ENCODE measurements at regions not wholly inside any gene's neighbourhood (a gene's known extent, or its start where the extent isn't known, plus 50 kb on each side); places are given as distances from the start of the nearest gene placed in this dataset.

DNA sequence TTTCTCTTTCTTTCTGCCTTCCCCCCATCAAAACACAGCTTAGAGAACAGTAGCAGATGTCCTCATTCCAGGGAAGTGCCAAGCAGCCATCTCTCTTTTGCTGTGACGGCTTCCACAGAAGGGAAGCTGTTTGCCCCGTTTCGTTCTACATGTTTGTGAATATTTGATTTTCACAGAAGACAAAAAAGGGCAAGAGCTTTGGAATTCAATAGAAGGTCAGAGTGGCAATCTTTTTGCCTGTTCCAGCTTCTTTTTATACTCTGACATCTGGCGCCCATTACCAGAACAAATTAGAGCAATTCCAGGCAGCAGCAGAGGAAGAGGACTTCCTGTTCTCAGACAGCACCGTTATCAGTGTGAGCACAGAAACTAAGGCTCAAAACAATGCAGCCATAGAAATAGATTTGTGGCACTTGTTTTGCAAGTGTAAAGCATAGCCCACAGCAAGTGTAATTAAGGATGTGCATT lies 79.0 kb upstream of the CDH19 start:
- Histone ChIP-seq H3K79me2 (ENCODE audit: control insufficient read depth in 1 of 2, insufficient read depth in 2 of 2, low read length in 2 of 2) (no peaks in the 10 kb centered on the region), H3K14ac (ENCODE audit: insufficient read length) (no peak overlapping the region), H2BK15ac (ENCODE audit: low read length) (no peak overlapping the region), H3K4me2 (ENCODE audit: insufficient read depth in 1 of 2, low read depth in 2 of 2, low read length in 2 of 2) (no peak overlapping the region; a peak in 2 of 4 replicates), H3K18ac (ENCODE audit: extremely low read depth, low read length) (no peak overlapping the region), H2BK20ac (ENCODE audit: low read length) (no peak overlapping the region), H3K36me3 (ENCODE audit: control insufficient read depth in 2 of 4, insufficient read depth in 4 of 4, low read length in 3 of 4) (peaks cover 0 to 11% (median 0%) of the 10 kb centered on the region in 4 experiments; a peak in 2 of 8 replicates), H3K23me2 (ENCODE audit: low read depth, low read length) (no peaks in the 10 kb centered on the region), H2AK5ac (ENCODE audit: low read depth, low read length) (no peak overlapping the region), H2BK120ac (replicated peaks; ENCODE audit: low read depth, low read length) (no peak overlapping the region), H3K9ac (replicated peaks in 1 of 4; ENCODE audit: extremely low read depth in 1 of 4, low read depth in 3 of 4, low read length in 3 of 4) (no peak overlapping the region), H3K4me3 (ENCODE audit: extremely low read depth in 1 of 4, insufficient read depth in 2 of 4, low read depth in 3 of 4, low read length in 4 of 4) (no peak overlapping the region), H3K79me1 (ENCODE audit: low read depth, low read length) (no peaks in the 10 kb centered on the region), H3K23ac (ENCODE audit: insufficient read length) (no peak overlapping the region), H2BK12ac (ENCODE audit: low read depth, low read length) (no peak overlapping the region), H2BK5ac (ENCODE audit: low read depth, low read length) (no peak overlapping the region), H4K5ac (ENCODE audit: insufficient read length, low read depth, low read length) (no peak overlapping the region), H4K20me1 (replicated peaks in 1 of 2; ENCODE audit: control insufficient read depth in 1 of 2, insufficient read depth in 2 of 2, low read length in 2 of 2) (no peaks in the 10 kb centered on the region), H2AFZ (ENCODE audit: low read length) (peak overlapping the region; percentile 76), H4K8ac (ENCODE audit: extremely low read depth, insufficient read depth, low read length) (no peak overlapping the region), H4K91ac (replicated peaks; ENCODE audit: insufficient read length, low read length) (no peak overlapping the region), H3K4ac (replicated peaks; ENCODE audit: insufficient read length, low read depth, low read length) (no peak overlapping the region), H3K4me1 (replicated peaks in 1 of 4; ENCODE audit: control insufficient read depth in 3 of 4, insufficient read depth in 4 of 4, low read length in 3 of 4) (peaks cover 0 to 5% (median 2%) of the 10 kb centered on the region in 4 experiments; a peak in 3 of 7 replicates), H3K9me3 (ENCODE audit: insufficient read depth in 2 of 2, low read depth in 1 of 2, low read length in 1 of 2) (peaks cover 18 to 19% of the 10 kb centered on the region in 2 experiments), H3K27me3 (replicated peaks in 1 of 4; ENCODE audit: control insufficient read depth in 3 of 4, extremely low read depth in 1 of 4, insufficient read depth in 3 of 4, low read length in 3 of 4) (no peaks in the 10 kb centered on the region), H3K27ac (ENCODE audit: low read depth, low read length) (no peak overlapping the region), H3K56ac (replicated peaks; ENCODE audit: insufficient read length, low read depth, low read length) (no peak overlapping the region)
- 73% methylated on average over 5 of the region's 5 CpGs; no CpG with 5 or more reads in 1 of the 2 experiments for WGBS, 2 experiments (ENCODE audit: extremely low coverage in 1 of 2, insufficient coverage in 1 of 2, insufficient read length in 1 of 2, insufficient replicate concordance in 2 of 2, low coverage in 1 of 2, low lambda C conversion rate in 2 of 2, missing lambda C conversion rate in 1 of 2)
- ChIA-PET CTCF (ENCODE audit: partially characterized antibody) (no interaction called here), POLR2A (ENCODE audit: partially characterized antibody) (no interaction called here)
- FAIRE-seq = no peak
- no peak for DNase-seq (ENCODE audit: low read depth in 1 of 2, low spot score in 2 of 2)
- no peak for TF ChIP-seq RXRA (IDR thresholded peaks at IDR 0.05; ENCODE audit: insufficient read depth, low read depth, low read length)
- no peak for TF ChIP-seq ZNF274 (IDR thresholded peaks at IDR 0.05; ENCODE audit: borderline replicate concordance, extremely low read depth, low read length)
- no peak for TF ChIP-seq KDM5A (IDR thresholded peaks at IDR 0.05; ENCODE audit: low read length)
- TF ChIP-seq TCF12 (IDR thresholded peaks at IDR 0.05; ENCODE audit: low read depth, low read length) = no peak
- TF ChIP-seq TEAD4 (IDR thresholded peaks at IDR 0.05; ENCODE audit: low read depth, low read length) = no peak
- no peak for TF ChIP-seq KDM1A (IDR thresholded peaks at IDR 0.05; ENCODE audit: borderline replicate concordance, low read length)
- no peak for TF ChIP-seq PHF8 (conservative IDR thresholded peaks at IDR 0.05; ENCODE audit: low read depth, low read length)
- no peak for TF ChIP-seq POLR2A (IDR thresholded peaks at IDR 0.05; ENCODE audit: control extremely low read depth in 1 of 2, low read depth in 2 of 2, low read length in 2 of 2)
- TF ChIP-seq FOSL1 (IDR thresholded peaks at IDR 0.05; ENCODE audit: insufficient read depth, low read depth, low read length) = no peak

Data from H1 (cell line).